HS-27A (cell line): ENCODE measurements at regions not wholly inside any gene's neighbourhood (a gene's known extent, or its start where the extent isn't known, plus 50 kb on each side); places are given as distances from the start of the nearest gene placed in this dataset.
"Not testable (repeated sequence)": the region's sequence is repeated elsewhere in the genome, so short reads cannot be mapped to it uniquely, and the experiment has no call there.

ENCODE experiments used
- DNase-seq: peaks from one replicate; pipeline ENCODE4 v3.0.0-alpha.2; 2012; ENCODE audit warnings: low read depth, missing footprints

DNA sequence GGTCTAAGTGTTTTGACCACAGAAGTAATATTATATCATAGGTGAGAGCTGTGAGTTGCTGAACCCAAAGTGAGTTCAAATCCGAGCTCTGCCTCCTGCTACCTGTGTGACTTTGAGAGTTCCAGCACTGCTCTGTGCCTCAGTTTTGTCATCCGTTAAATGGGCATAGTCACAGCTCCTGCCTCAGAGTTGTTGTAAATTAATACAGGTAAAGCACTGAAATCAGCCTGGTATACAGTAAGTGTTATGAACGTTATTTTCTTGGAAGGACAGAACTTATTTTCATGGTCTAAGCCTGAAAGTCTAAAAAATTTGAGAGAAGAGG is 65.4 kb upstream of the ZNF195 start:
- DNase-seq: not testable (repeated sequence)

- not testable (repeated sequence) for DNase-seq
These were observed 64.9 kb upstream of the ZNF195 start for GRCh38 chr11:3443700-3444419.

DNA sequence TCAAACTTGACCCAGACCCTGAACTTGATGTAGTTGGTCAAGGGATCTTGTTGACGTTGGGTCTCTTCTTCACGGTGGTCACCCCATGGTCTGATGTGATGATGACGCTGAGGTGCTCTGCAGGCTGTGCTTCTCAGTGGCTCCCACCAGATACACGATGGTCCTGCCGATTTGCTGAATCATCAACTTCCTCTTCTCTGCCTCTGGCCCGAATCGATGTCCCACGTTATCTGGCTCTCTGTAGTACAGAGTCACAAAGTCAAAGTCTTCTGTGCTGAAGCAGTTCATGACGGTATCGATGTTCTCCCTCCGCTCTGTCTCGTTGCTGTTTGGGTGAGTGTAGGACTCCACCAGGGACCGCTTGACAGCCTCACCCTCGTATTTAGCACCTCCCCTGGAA is 58.5 kb upstream of the ZNF195 start:
- DNase-seq: not testable (repeated sequence)

DNA sequence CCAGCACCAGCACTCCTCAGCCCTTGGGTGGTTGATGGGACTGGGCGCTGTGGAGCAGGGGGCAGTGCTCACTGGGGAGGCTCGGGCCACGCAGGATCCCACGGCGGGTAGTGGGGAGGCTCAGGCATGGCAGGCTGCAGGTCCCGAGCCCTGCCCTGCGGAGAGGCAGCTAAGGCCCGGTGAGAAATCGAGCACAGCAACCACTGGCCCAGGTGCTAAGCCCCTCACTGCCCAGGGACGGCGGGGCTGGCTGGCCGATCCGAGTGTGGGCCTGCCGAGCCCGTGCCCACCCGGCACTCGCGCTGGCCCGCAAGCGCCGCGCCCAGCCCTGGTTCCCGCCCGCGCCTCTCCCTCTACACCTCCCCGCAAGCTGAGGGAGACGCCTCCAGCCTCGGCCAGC is 56.0 kb upstream of the ZNF195 start:
- no peak for DNase-seq

GRCh38 chr11:3429191-3429590 is 50.2 kb upstream of the ZNF195 start:
- DNase-seq: not testable (repeated sequence)
